GM12878 (cell line): ENCODE measurements at regions not wholly inside any gene's neighbourhood (a gene's known extent, or its start where the extent isn't known, plus 50 kb on each side); places are given as distances from the start of the nearest gene placed in this dataset.

ENCODE experiments used
- ATAC-seq: fragments of 200-7000 bp; cut with Tn5 transposase; 3 replicates; pipeline ENCODE4 v1.9.1; 2020; ENCODE audit warnings: mild to moderate bottlenecking, moderate library complexity
- BruUV-seq: library from RNA; stranded (reverse); fragments of 400-500 nt; replicated peaks from 2 replicates; lab custom pipeline; 2021; lab: Mats Ljungman, UMichigan
- CTCF ChIA-PET: fragments of 300-600 bp; sonication (Branson Sonifier 250); formaldehyde crosslinking; extraction: SDS; loops from one replicate; lab custom pipeline; 2021; ENCODE audit warnings: inconsistent platforms; lab: Yijun Ruan, JAX
- POLR2A ChIA-PET: fragments of 350-600 bp; formaldehyde crosslinking; extraction: SDS; loops from one replicate; lab custom pipeline; 2021; ENCODE audit warnings: inconsistent platforms; lab: Charles Lee
- RAD21 ChIA-PET: fragments of 300-600 bp; sonication (Branson Sonifier 250); formaldehyde crosslinking; loops from one replicate; lab custom pipeline; 2023; ENCODE audit warnings: antibody characterized with exemption; ENCODE audit not compliant: unreplicated experiment; lab: Charles Lee
- SMC1A ChIA-PET: fragments of 300-600 bp; sonication (Branson Sonifier 250); formaldehyde crosslinking; loops from one replicate; lab custom pipeline; 2023; ENCODE audit not compliant: unreplicated experiment, uncharacterized antibody; lab: Charles Lee
- DNase-seq: peaks from one replicate; pipeline ENCODE4 v3.0.0-alpha.2; 2011; ENCODE audit warnings: low read depth, low spot score
- FAIRE-seq: peaks from 3 replicates; lab custom pipeline; 2011; peaks lifted over from hg19 to GRCh38; lab: Jason Lieb, UNC
- H2AFZ ChIP-seq: 2 replicates; pipeline ENCODE4 v1.6.0; 2011; ENCODE audit warnings: low read depth, low read length, control low read depth; ENCODE audit not compliant: control insufficient read depth
- H3K27ac ChIP-seq: 2 replicates; pipeline ENCODE4 v1.5.1; 2011; ENCODE audit warnings: control low read depth; ENCODE audit not compliant: control insufficient read depth, insufficient read depth
- H3K27me3 ChIP-seq, 2 experiments: replicated peaks in 1 of 2; 2 replicates each; pipeline versions ENCODE4 v1.6.0 to v1.6.1; 2011; ENCODE audit warnings: low read length in 1 of 2; ENCODE audit not compliant: control insufficient read depth in 2 of 2, insufficient read depth in 2 of 2
- H3K36me3 ChIP-seq, 2 experiments: 2 replicates each; pipeline ENCODE4 v1.5.1; 2011; ENCODE audit warnings: low read length in 1 of 2; ENCODE audit not compliant: control insufficient read depth in 2 of 2, insufficient read depth in 2 of 2
- H3K4me1 ChIP-seq: 2 replicates; pipeline ENCODE4 v1.6.1; 2011; ENCODE audit warnings: mild to moderate bottlenecking, low read length, moderate library complexity, mixed read lengths; ENCODE audit not compliant: control insufficient read depth, insufficient read depth
- H3K4me2 ChIP-seq: 2 replicates; pipeline ENCODE4 v1.6.0; 2011; ENCODE audit warnings: control low read depth; ENCODE audit not compliant: control insufficient read depth, insufficient read depth
- H3K4me3 ChIP-seq: fragments of 200-600 bp; sonication (generic); 2 replicates; pipeline ENCODE4 v1.5.1; 2016
- H3K79me2 ChIP-seq: 2 replicates; pipeline ENCODE4 v1.6.0; 2011; ENCODE audit warnings: low read length; ENCODE audit not compliant: control insufficient read depth, insufficient read depth
- H3K9ac ChIP-seq: 2 replicates; pipeline ENCODE4 v1.8.0; 2011; ENCODE audit warnings: low read length, control low read depth, mixed read lengths; ENCODE audit not compliant: control insufficient read depth, insufficient read depth
- H3K9me3 ChIP-seq: replicated peaks from 3 replicates; pipeline ENCODE4 v1.5.1; 2011; ENCODE audit warnings: mild to moderate bottlenecking, low read length; ENCODE audit not compliant: control insufficient read depth, insufficient read depth
- H4K20me1 ChIP-seq: 2 replicates; pipeline ENCODE4 v1.6.0; 2011; ENCODE audit not compliant: control insufficient read depth, insufficient read depth
- EGR1 ChIP-seq, 2 experiments: IDR thresholded peaks; 1 replicate in 1 of 2; 2 replicates in 1 of 2; pipeline ENCODE4 v1.6.1; 2011 to 2012; ENCODE audit warnings: low read depth in 2 of 2, low read length in 2 of 2, borderline replicate concordance in 1 of 2, mild to moderate bottlenecking in 1 of 2, moderate library complexity in 1 of 2
- FOXK2 ChIP-seq: fragments of 450-650 bp; IDR thresholded peaks from 2 replicates; pipeline ENCODE4 v1.6.1; 2017; ENCODE audit warnings: mild to moderate bottlenecking, moderate library complexity
- HCFC1 ChIP-seq: fragments of 150-350 bp; IDR thresholded peaks from 2 replicates; pipeline ENCODE4 v1.6.1; 2014; ENCODE audit warnings: low read length
- KLF5 ChIP-seq: fragments of 450-650 bp; IDR thresholded peaks from 2 replicates; pipeline ENCODE4 v1.6.1; 2014; ENCODE audit warnings: mild to moderate bottlenecking; ENCODE audit not compliant: partially characterized antibody
- SMARCA5 ChIP-seq: fragments of 450-650 bp; IDR thresholded peaks from 2 replicates; pipeline ENCODE4 v1.6.1; 2017; ENCODE audit warnings: mild to moderate bottlenecking
- SP1 ChIP-seq: IDR thresholded peaks from one replicate; pipeline ENCODE4 v1.6.1; 2011; ENCODE audit warnings: low read depth, low read length
- ZNF207 ChIP-seq: fragments of 450-650 bp; IDR thresholded peaks from 2 replicates; pipeline ENCODE4 v1.6.1; 2014; ENCODE audit warnings: antibody characterized with exemption, mild to moderate bottlenecking, borderline replicate concordance
- ZNF24 ChIP-seq: fragments of 450-650 bp; IDR thresholded peaks from 2 replicates; pipeline ENCODE4 v1.6.1; 2017; ENCODE audit warnings: antibody characterized with exemption, mild to moderate bottlenecking
- ZNF384 ChIP-seq: IDR thresholded peaks from 2 replicates; pipeline ENCODE4 v1.6.1; 2012; ENCODE audit warnings: low read depth, mild to moderate bottlenecking, low read length, improper control_type of control experiment, borderline replicate concordance
- WGBS: methylation state at CpG from one replicate; pipeline ENCODE4 v1.1.6; 2016; ENCODE audit warnings: low lambda C conversion rate; ENCODE audit not compliant: insufficient replicate concordance, insufficient coverage; ENCODE audit errors: missing lambda C conversion rate; 5-methylcytosine and 5-hydroxymethylcytosine counted together
- in situ Hi-C: fragments of 300-500 bp; cut with MboI; formaldehyde crosslinking; loops from 9 replicates; pipeline ENCODE4 v1.14.3; 2018; ENCODE audit warnings: mixed read lengths
- intact Hi-C: fragments of 100-400 bp; cut with micrococcal nuclease; formaldehyde crosslinking; loops from one replicate; pipeline ENCODE4 v1.14.2; 2022; ENCODE audit not compliant: unreplicated experiment
- TF ChIP-seq, protein P1 (sequence below): IDR thresholded peaks from 2 replicates; pipeline ENCODE4 v1.6.1; 2012; ENCODE audit warnings: low read depth, low read length, improper control_type of control experiment
- TF ChIP-seq, protein P2 (sequence below): fragments of 150-350 bp; IDR thresholded peaks from 2 replicates; pipeline ENCODE4 v1.6.1; 2014; ENCODE audit warnings: mild to moderate bottlenecking, low read depth, low read length
- TF ChIP-seq, protein P3 (sequence below): fragments of 450-650 bp; IDR thresholded peaks from 2 replicates; pipeline ENCODE4 v1.6.1; 2016; ENCODE audit warnings: mild to moderate bottlenecking

DNA sequence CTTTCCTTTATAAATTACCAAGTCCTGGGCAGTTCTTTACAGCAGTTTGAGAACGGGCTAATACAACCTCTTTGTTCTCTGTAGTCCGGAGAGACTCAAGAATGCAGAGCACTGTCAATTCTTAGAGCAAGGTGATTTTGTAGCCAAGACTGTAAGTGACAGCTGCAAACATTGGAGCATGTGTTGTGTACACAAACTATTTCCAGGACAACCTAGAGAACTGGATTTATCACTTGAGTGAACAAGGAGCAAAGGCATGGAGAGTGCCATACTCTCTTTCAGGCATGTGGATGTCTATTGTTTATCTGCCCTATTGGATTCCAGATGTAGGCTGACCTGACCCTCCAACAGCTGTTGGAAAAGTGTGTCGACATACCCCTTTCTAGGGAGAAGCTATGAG is 153.9 kb downstream of the SPANXN3 start:
- H3K4me2 ChIP-seq, result no peak overlapping the region
- FAIRE-seq (no peak), DNase-seq (no peak), ATAC-seq (no peak)
- POLR2A ChIA-PET, result no interaction called here
- 4% methylated on average over 3 of the region's 3 CpGs for WGBS
- TF ChIP-seq FOXK2 (no peak), EGR1 (IDR thresholded peaks at IDR 0.05; ENCODE audit: borderline replicate concordance in 1 of 2, low read depth in 2 of 2, low read length in 2 of 2) (no peak), HCFC1 (no peak), SP1 (no peak), ZNF207 (no peak), ZNF24 (no peak), ZNF384 (no peak), KLF5 (no peak), SMARCA5 (no peak)
- TF ChIP-seq, protein P1, sequence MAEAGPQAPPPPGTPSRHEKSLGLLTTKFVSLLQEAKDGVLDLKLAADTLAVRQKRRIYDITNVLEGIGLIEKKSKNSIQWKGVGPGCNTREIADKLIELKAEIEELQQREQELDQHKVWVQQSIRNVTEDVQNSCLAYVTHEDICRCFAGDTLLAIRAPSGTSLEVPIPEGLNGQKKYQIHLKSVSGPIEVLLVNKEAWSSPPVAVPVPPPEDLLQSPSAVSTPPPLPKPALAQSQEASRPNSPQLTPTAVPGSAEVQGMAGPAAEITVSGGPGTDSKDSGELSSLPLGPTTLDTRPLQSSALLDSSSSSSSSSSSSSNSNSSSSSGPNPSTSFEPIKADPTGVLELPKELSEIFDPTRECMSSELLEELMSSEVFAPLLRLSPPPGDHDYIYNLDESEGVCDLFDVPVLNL, result no peak
- TF ChIP-seq, protein P2, sequence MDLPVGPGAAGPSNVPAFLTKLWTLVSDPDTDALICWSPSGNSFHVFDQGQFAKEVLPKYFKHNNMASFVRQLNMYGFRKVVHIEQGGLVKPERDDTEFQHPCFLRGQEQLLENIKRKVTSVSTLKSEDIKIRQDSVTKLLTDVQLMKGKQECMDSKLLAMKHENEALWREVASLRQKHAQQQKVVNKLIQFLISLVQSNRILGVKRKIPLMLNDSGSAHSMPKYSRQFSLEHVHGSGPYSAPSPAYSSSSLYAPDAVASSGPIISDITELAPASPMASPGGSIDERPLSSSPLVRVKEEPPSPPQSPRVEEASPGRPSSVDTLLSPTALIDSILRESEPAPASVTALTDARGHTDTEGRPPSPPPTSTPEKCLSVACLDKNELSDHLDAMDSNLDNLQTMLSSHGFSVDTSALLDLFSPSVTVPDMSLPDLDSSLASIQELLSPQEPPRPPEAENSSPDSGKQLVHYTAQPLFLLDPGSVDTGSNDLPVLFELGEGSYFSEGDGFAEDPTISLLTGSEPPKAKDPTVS, result no peak
- TF ChIP-seq, protein P3, sequence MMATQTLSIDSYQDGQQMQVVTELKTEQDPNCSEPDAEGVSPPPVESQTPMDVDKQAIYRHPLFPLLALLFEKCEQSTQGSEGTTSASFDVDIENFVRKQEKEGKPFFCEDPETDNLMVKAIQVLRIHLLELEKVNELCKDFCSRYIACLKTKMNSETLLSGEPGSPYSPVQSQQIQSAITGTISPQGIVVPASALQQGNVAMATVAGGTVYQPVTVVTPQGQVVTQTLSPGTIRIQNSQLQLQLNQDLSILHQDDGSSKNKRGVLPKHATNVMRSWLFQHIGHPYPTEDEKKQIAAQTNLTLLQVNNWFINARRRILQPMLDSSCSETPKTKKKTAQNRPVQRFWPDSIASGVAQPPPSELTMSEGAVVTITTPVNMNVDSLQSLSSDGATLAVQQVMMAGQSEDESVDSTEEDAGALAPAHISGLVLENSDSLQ, result no peak
- H3K36me3 ChIP-seq, result no peaks in the 10 kb centered on the region
- no peaks in the 10 kb centered on the region for H3K79me2 ChIP-seq
- no peaks in the 10 kb centered on the region for H3K4me1 ChIP-seq
- CTCF ChIA-PET, result no interaction called here
- no peak overlapping the region for H3K27ac ChIP-seq
- SMC1A ChIA-PET, result no interaction called here
- no peak overlapping the region for H2AFZ ChIP-seq
- RAD21 ChIA-PET, result no interaction called here
- no peak overlapping the region for H3K4me3 ChIP-seq
- no peaks in the 10 kb centered on the region for H4K20me1 ChIP-seq
- BruUV-seq, result no TSS peak
- intact Hi-C loops, result no loop called here
- no peak overlapping the region for H3K9ac ChIP-seq
- no peaks in the 10 kb centered on the region for H3K27me3 ChIP-seq
- in situ Hi-C loops, result no loop called here
- no peaks in the 10 kb centered on the region for H3K9me3 ChIP-seq
